ENCODE measurements at regions not wholly inside any gene's neighbourhood (a gene's known extent, or its start where the extent isn't known, plus 50 kb on each side); places are given as distances from the start of the nearest gene placed in this dataset.
A peak's percentile ranks its signal among the peaks of the same experiment; 100 is the strongest.

DNA sequence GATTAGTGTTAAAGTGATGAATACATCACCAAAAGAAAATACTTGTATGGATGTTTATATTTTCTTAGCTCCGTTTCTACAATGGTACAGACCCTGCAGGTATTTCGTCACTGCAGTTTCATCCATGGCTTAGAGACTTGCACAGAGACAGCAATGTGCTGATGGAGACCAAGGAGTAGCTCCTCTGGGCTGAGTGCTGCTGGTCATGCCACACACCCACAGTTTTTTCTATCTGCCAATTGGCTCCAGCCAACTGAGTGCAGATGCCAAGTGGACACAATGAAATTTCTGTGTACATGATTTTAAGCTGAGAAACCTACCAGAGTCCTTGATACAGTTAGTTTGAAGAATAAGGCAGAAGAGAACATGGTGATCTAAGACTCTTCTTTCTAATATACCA lies 145.9 kb upstream of the ADCY2 start:
- no peak for TF ChIP-seq EZH2phosphoT487 (conservative IDR thresholded peaks at IDR 0.05; ENCODE audit: low read length)
- TF ChIP-seq, protein P1, sequence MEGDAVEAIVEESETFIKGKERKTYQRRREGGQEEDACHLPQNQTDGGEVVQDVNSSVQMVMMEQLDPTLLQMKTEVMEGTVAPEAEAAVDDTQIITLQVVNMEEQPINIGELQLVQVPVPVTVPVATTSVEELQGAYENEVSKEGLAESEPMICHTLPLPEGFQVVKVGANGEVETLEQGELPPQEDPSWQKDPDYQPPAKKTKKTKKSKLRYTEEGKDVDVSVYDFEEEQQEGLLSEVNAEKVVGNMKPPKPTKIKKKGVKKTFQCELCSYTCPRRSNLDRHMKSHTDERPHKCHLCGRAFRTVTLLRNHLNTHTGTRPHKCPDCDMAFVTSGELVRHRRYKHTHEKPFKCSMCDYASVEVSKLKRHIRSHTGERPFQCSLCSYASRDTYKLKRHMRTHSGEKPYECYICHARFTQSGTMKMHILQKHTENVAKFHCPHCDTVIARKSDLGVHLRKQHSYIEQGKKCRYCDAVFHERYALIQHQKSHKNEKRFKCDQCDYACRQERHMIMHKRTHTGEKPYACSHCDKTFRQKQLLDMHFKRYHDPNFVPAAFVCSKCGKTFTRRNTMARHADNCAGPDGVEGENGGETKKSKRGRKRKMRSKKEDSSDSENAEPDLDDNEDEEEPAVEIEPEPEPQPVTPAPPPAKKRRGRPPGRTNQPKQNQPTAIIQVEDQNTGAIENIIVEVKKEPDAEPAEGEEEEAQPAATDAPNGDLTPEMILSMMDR (IDR thresholded peaks at IDR 0.05; ENCODE audit: insufficient read depth, low read length, poor library complexity, severe bottlenecking), result no peak
- Histone ChIP-seq H3K4me2 (ENCODE audit: low read depth, low read length, poor library complexity, severe bottlenecking) (no peak overlapping the region), H3K27ac (ENCODE audit: low read depth, low read length) (no peak overlapping the region), H3K4me3 (ENCODE audit: insufficient read depth, low read length, poor library complexity, severe bottlenecking) (no peak overlapping the region), H3F3A (ENCODE audit: insufficient read depth) (no peaks in the 10 kb centered on the region), H3K9me2 (replicated peaks; ENCODE audit: insufficient read depth, low read length) (no peaks in the 10 kb centered on the region), H3K27me3 (ENCODE audit: low read length) (no peaks in the 10 kb centered on the region), H2AFZ (ENCODE audit: low read depth, low read length, severe bottlenecking) (no peak overlapping the region), H3K79me2 (ENCODE audit: insufficient read depth, low read length) (no peaks in the 10 kb centered on the region), H3K36me3 (ENCODE audit: low read length) (no peaks in the 10 kb centered on the region), H4K20me1 (ENCODE audit: low read depth, low read length) (no peaks in the 10 kb centered on the region), H3K9me3 (ENCODE audit: insufficient read depth, low read length) (no peaks in the 10 kb centered on the region), H3K9ac (ENCODE audit: low read length) (no peak overlapping the region)

DNA sequence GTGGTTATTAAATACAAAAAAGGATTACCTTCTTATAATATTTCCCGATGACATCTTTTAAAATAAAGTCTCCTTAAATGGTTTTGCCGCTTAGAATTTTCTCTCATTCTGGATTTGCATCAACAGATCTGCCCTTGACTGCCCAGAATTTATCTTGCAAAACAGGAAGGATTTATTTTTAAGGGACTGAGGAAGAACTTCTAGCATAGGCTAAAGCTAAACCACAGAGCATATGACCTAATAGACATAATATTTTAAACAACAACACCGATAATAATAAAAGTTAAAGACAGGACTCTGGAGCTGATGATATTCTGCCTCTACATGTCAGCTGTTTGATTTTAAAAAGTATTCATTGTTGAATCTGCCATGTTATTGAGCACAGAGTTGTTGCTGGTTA lies 145.3 kb upstream of the ADCY2 start:
- H3K4me2 ChIP-seq (ENCODE audit: low read depth, low read length, poor library complexity, severe bottlenecking), result no peak overlapping the region
- H3K9me3 ChIP-seq (ENCODE audit: insufficient read depth, low read length), result no peaks in the 10 kb centered on the region
- no peak overlapping the region for H2AFZ ChIP-seq (ENCODE audit: low read depth, low read length, severe bottlenecking)
- no peak overlapping the region for H3K9ac ChIP-seq (ENCODE audit: low read length)
- no peaks in the 10 kb centered on the region for H4K20me1 ChIP-seq (ENCODE audit: low read depth, low read length)
- no peaks in the 10 kb centered on the region for H3K9me2 ChIP-seq (replicated peaks; ENCODE audit: insufficient read depth, low read length)
- H3K4me3 ChIP-seq (ENCODE audit: insufficient read depth, low read length, poor library complexity, severe bottlenecking), result no peak overlapping the region
- H3K36me3 ChIP-seq (ENCODE audit: low read length), result no peaks in the 10 kb centered on the region
- H3K27me3 ChIP-seq (ENCODE audit: low read length), result no peaks in the 10 kb centered on the region
- TF ChIP-seq, protein P1 (IDR thresholded peaks at IDR 0.05; ENCODE audit: insufficient read depth, low read length, poor library complexity, severe bottlenecking), result no peak
- no peak for TF ChIP-seq EZH2phosphoT487 (conservative IDR thresholded peaks at IDR 0.05; ENCODE audit: low read length)
- no peaks in the 10 kb centered on the region for H3K79me2 ChIP-seq (ENCODE audit: insufficient read depth, low read length)
- H3K27ac ChIP-seq (ENCODE audit: low read depth, low read length), result no peak overlapping the region
- no peaks in the 10 kb centered on the region for H3F3A ChIP-seq (ENCODE audit: insufficient read depth)

DNA sequence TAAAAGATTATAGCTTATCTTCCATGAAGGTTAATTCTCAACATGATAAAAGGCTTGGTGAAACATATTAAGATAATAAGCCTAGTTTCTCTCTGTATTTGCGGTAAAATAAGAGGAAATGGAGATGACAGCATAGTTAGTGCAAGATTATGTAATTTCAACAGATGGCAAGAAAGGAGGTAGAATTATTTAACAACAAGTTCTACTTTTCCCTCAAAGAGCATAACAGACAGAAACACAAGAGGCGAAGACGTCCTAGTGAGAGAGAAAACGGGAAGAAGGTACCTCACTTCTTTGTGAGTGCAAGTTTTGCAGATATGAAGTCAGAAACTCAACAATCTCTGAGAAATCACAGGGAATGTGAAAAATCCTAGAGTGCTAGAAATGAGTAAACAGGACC lies 144.8 kb upstream of the ADCY2 start:
- Histone ChIP-seq H3K4me2 (ENCODE audit: low read depth, low read length, poor library complexity, severe bottlenecking) (no peak overlapping the region), H2AFZ (ENCODE audit: low read depth, low read length, severe bottlenecking) (no peak overlapping the region), H3K79me2 (ENCODE audit: insufficient read depth, low read length) (no peaks in the 10 kb centered on the region), H3K4me3 (ENCODE audit: insufficient read depth, low read length, poor library complexity, severe bottlenecking) (no peak overlapping the region), H3K9me2 (replicated peaks; ENCODE audit: insufficient read depth, low read length) (no peaks in the 10 kb centered on the region), H3K9me3 (ENCODE audit: insufficient read depth, low read length) (no peaks in the 10 kb centered on the region), H3F3A (ENCODE audit: insufficient read depth) (no peaks in the 10 kb centered on the region), H3K27ac (ENCODE audit: low read depth, low read length) (no peak overlapping the region), H3K36me3 (ENCODE audit: low read length) (no peaks in the 10 kb centered on the region), H3K27me3 (ENCODE audit: low read length) (no peaks in the 10 kb centered on the region), H3K9ac (ENCODE audit: low read length) (no peak overlapping the region), H4K20me1 (ENCODE audit: low read depth, low read length) (no peaks in the 10 kb centered on the region)
- TF ChIP-seq, protein P1 (IDR thresholded peaks at IDR 0.05; ENCODE audit: insufficient read depth, low read length, poor library complexity, severe bottlenecking), result no peak

DNA sequence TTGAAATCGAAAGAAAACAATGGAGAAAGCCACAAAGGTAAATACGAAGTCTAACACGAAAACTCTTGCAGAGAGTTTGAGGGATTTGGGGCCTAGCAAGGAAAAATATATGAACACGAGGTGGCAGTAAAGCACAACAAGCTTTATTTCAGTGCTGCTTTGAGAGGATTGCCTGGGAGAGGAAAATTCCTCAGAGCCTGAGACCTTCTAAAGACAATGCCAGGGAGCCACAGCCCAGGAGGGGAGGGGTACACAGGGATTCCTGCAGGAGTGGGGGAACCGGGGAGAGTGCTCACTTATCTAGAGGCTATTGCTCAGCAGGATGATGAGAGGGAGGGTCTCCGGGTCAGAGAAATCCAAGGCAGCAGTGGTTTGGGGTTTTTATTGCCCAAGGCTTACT lies 134.9 kb upstream of the ADCY2 start:
- no peak overlapping the region for H2AFZ ChIP-seq (ENCODE audit: low read depth, low read length, severe bottlenecking)
- H3K27ac ChIP-seq (ENCODE audit: low read depth, low read length), result no peak overlapping the region
- H3K4me3 ChIP-seq (ENCODE audit: insufficient read depth, low read length, poor library complexity, severe bottlenecking), result no peak overlapping the region
- no peaks in the 10 kb centered on the region for H3K27me3 ChIP-seq (ENCODE audit: low read length)
- peaks cover 3% of the 10 kb centered on the region; the same call in 1 of the 2 replicates for H4K20me1 ChIP-seq (ENCODE audit: low read depth, low read length)
- H3K9ac ChIP-seq (ENCODE audit: low read length), result no peak overlapping the region
- no peaks in the 10 kb centered on the region for H3K79me2 ChIP-seq (ENCODE audit: insufficient read depth, low read length)
- H3K9me3 ChIP-seq (ENCODE audit: insufficient read depth, low read length), result no peaks in the 10 kb centered on the region
- TF ChIP-seq, protein P1 (IDR thresholded peaks at IDR 0.05; ENCODE audit: insufficient read depth, low read length, poor library complexity, severe bottlenecking), result peak; percentile 26
- no peak for TF ChIP-seq EZH2phosphoT487 (conservative IDR thresholded peaks at IDR 0.05; ENCODE audit: low read length)
- H3K36me3 ChIP-seq (ENCODE audit: low read length), result no peaks in the 10 kb centered on the region
- H3K4me2 ChIP-seq (ENCODE audit: low read depth, low read length, poor library complexity, severe bottlenecking), result no peak overlapping the region
- H3F3A ChIP-seq (ENCODE audit: insufficient read depth), result no peaks in the 10 kb centered on the region
- no peaks in the 10 kb centered on the region for H3K9me2 ChIP-seq (replicated peaks; ENCODE audit: insufficient read depth, low read length)

Measured in SU-DHL-6 (cell line).